Psoas muscle (tissue), 7 donors: ENCODE measurements at regions not wholly inside any gene's neighbourhood (a gene's known extent, or its start where the extent isn't known, plus 50 kb on each side); places are given as distances from the start of the nearest gene placed in this dataset.

Experiments
- ATAC-seq, 4 donors: fragments of 200-7000 bp; cut with Tn5 transposase; one replicate each; pipeline ENCODE4 v1.9.1; 2020; ENCODE audit warnings: moderate library complexity in 3 of 4, mild to moderate bottlenecking in 2 of 4
- DNase-seq, 2 donors: peaks; one replicate each; pipeline ENCODE4 v3.0.0-alpha.2; 2020
- H3K27ac ChIP-seq: fragments of 200-600 bp; one replicate; pipeline ENCODE4 v1.8.0; 2022
- H3K27me3 ChIP-seq, 3 donors: fragments of 200-600 bp in 1 of 3; one replicate each; pipeline versions ENCODE4 v1.6.1 to v1.8.0; 2013 to 2022; ENCODE audit warnings: low read length in 2 of 3, mild to moderate bottlenecking in 2 of 3, moderate library complexity in 1 of 3; ENCODE audit not compliant: insufficient read depth in 3 of 3
- H3K36me3 ChIP-seq, 2 donors: fragments of 200-600 bp in 1 of 2; one replicate each; pipeline versions ENCODE4 v1.6.1 to v1.8.0; 2013 to 2022; ENCODE audit warnings: low read depth in 1 of 2, mild to moderate bottlenecking in 1 of 2, moderate library complexity in 1 of 2; ENCODE audit not compliant: insufficient read depth in 1 of 2
- H3K4me1 ChIP-seq: fragments of 200-600 bp; one replicate; pipeline ENCODE4 v1.8.0; 2022
- H3K4me3 ChIP-seq: fragments of 200-600 bp; one replicate; pipeline ENCODE4 v1.8.0; 2022; ENCODE audit warnings: mild to moderate bottlenecking
- H3K9me3 ChIP-seq: fragments of 200-600 bp; one replicate; pipeline ENCODE4 v1.8.0; 2022
- WGBS, 3 donors: extraction: QIAGEN DNeasy Blood & Tissue Kit; methylation state at CpG; one replicate each; pipeline versions ENCODE4 v1.1.6 to v1.1.7; 2013; 5-methylcytosine and 5-hydroxymethylcytosine counted together
- intact Hi-C, 2 donors: fragments of 100-400 bp; cut with DNase I; formaldehyde crosslinking; loops; one replicate each; pipeline versions ENCODE4 v1.11.0 to v1.14.2; 2022
- TF ChIP-seq, protein P1 (sequence below): fragments of 200-600 bp; IDR thresholded peaks from one replicate; pipeline ENCODE4 v1.8.0; 2022; ENCODE audit warnings: antibody characterized with exemption
- donor health status: healthy with polysubstance abuse.
- donor health status: DM: no; HTN: no; CAD: no; lungs with moderate emphysema.
- donor health status: Bipolar disorder and iron deficiency.
- donor health status: healthy.
- donor health status: DM: yes; HTN: yes; CAD: no.
- donor health status: DM: no; HTN: no; CAD: no.
- donor health status: DM: yes; HTN: yes; CAD: no.

DNA sequence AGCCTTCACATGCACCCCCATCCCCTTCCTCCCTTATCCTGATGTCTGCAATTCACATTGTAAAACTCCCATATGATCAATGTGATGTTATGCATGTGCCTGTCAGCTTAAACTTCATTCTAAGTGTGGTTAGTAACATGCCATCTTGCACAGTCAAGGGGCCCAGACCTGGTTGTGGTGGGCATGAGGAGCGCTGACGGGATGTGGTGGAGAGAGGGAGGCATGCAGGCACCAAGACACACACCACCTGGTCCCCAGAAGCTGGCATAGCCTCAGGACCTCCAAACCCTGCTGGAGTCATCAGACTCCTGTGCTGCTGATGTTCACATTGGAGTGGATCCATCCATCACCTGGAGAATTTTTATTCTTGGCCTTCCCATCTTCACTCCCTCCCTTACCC, 90.5 kb upstream of the ABCC4 start:
- H3K4me3 ChIP-seq, result no peak overlapping the region
- WGBS, 3 donors, result 87 to 93% (median 89%) methylated on average over 2 of the region's 2 CpGs
- H3K36me3 ChIP-seq, result no peaks in the 10 kb centered on the region
- intact Hi-C loops, result no loop called here
- no peak overlapping the region for H3K27ac ChIP-seq
- no peaks in the 10 kb centered on the region for H3K4me1 ChIP-seq
- no peaks in the 10 kb centered on the region for H3K9me3 ChIP-seq
- ATAC-seq (no peak), DNase-seq (no peak)
- TF ChIP-seq, protein P1, sequence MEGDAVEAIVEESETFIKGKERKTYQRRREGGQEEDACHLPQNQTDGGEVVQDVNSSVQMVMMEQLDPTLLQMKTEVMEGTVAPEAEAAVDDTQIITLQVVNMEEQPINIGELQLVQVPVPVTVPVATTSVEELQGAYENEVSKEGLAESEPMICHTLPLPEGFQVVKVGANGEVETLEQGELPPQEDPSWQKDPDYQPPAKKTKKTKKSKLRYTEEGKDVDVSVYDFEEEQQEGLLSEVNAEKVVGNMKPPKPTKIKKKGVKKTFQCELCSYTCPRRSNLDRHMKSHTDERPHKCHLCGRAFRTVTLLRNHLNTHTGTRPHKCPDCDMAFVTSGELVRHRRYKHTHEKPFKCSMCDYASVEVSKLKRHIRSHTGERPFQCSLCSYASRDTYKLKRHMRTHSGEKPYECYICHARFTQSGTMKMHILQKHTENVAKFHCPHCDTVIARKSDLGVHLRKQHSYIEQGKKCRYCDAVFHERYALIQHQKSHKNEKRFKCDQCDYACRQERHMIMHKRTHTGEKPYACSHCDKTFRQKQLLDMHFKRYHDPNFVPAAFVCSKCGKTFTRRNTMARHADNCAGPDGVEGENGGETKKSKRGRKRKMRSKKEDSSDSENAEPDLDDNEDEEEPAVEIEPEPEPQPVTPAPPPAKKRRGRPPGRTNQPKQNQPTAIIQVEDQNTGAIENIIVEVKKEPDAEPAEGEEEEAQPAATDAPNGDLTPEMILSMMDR, result no peak
- H3K27me3 ChIP-seq, result no peaks in the 10 kb centered on the region

DNA sequence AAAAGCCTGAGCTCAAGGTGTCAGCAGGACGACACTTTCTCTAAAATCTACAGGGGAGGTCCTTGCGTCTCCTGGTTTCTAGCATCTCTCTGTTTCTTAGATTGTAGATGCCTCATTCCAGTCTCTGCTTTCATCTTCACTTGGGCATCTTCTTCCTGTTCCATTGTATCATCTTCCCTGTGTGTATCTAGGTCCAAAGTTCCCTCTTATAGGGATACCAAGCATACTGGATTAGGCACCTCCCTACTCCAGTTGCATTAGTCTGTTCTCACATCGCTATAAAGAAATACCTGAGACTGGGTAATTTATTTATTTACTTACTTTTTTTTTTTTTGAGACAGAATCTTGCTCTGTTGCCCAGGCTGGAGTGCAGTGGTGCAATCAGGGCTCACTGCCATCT, 91.3 kb upstream of the ABCC4 start:
- WGBS, 3 donors, result 93 to 99% (median 95%) methylated on average over 3 of the region's 3 CpGs
- ATAC-seq (no peak), DNase-seq (no peak)
- intact Hi-C loops, result no loop called here
- TF ChIP-seq, protein P1, result no peak
- no peak overlapping the region for H3K4me3 ChIP-seq
- H3K9me3 ChIP-seq, result no peaks in the 10 kb centered on the region
- no peaks in the 10 kb centered on the region for H3K36me3 ChIP-seq
- H3K27me3 ChIP-seq, result no peaks in the 10 kb centered on the region
- H3K4me1 ChIP-seq, result no peaks in the 10 kb centered on the region
- H3K27ac ChIP-seq, result no peak overlapping the region

DNA sequence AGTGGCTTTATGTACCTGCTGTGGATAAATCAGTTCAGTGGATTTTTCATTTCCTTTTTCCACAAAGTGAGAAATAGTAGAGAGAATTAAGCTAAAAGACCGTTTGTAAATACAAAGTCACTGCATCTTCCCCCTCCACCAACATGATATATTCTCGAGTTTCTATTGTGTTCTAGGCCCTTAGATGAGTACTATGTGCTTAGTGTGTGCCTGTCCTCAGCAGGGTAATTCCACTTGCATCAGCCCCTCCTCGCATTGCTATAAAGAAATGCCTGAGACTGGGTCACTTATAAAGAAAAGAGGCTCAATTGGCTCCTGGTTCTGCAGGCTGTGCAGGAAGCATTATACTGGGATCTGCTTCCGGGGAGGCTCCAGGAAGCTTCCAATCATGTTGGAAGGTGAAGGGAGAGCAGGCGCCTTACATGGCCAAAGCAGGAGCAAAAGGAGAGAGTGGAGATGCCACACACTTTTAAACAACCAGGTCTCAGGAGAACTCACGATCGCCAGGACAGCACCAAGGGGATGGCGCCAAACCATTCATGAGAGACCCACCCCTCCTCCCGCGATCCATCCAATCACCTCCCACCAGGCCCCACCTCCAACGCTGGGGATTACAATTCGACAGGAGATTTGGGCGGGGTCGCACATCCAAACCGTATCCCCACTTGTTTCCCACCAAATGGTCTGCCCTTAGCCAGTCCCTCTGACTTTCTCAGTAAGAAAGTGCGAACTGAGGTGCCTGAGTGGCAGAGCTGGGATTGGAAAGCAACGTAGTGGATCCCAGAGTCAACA, 102.3 kb upstream of the ABCC4 start:
- H3K9me3 ChIP-seq, result no peaks in the 10 kb centered on the region
- peak overlapping the region; percentile 57 for H3K4me3 ChIP-seq
- no peaks in the 10 kb centered on the region for H3K27me3 ChIP-seq
- intact Hi-C loops, result loop anchor here (1.0 to 10.0 kb wide), 5 partner anchors 106 to 729 kb away; no protein-coding TSS in a partner anchor
- H3K27ac ChIP-seq, result no peak overlapping the region
- DNase-seq (no peak), ATAC-seq (peak in 2 of 4 donors; percentile 2 to 34)
- TF ChIP-seq, protein P1, result no peak
- 34 to 37% (median 36%) methylated on average over 17 of the region's 17 CpGs for WGBS, 3 donors
- H3K4me1 ChIP-seq, result no peaks in the 10 kb centered on the region
- H3K36me3 ChIP-seq, result no peaks in the 10 kb centered on the region

DNA sequence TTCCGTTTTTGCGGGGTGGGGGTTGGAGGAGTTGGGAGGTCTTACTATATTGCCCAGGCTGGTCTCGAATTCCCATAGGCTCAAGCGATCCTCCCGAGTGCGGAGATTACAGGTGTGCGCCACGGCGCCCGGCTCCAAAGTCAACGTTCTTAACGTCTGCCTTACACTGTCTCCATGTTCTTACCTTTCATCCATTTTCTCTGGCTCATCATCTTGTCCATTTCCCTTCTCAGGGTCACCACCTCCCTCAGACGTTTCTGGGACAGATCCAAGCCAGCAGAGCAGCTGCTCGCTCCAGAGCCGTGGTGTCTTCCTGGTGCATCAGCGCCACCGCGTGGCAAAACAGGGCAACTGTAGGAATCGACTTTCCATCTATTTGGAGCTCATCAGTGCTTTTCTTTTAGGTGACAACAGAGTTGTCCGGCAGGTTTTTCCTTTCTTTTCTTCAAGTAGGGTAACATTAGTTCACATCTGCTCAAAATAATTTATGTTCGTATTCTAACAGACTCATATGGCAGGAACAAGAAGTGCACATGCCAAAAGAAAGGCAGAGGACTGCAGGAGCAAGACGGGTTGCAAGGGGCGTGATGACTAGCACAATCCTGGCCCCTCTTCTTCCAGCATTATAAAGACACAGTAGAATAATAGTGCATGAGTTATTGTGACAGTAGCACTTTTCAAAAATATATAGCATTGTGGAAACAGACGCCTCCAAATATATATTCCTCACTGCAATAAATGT, 103.1 kb upstream of the ABCC4 start:
- Histone ChIP-seq H3K36me3 (no peaks in the 10 kb centered on the region), H3K9me3 (no peaks in the 10 kb centered on the region), H3K27me3 (no peaks in the 10 kb centered on the region), H3K4me1 (no peaks in the 10 kb centered on the region), H3K4me3 (peak overlapping the region; percentile 57), H3K27ac (no peak overlapping the region)
- WGBS, 3 donors, result 12 to 14% (median 12%) methylated on average over 24 of the region's 24 CpGs
- ATAC-seq (peak; percentile 88 to 98 (median 92)), DNase-seq (peak; percentile 76 to 90)
- intact Hi-C loops, result loop anchor here (1.0 to 10.0 kb wide), 5 partner anchors 107 to 730 kb away; no protein-coding TSS in a partner anchor
- TF ChIP-seq, protein P1, result peak; percentile 95
